Osteoblast (primary cell): ENCODE measurements at regions not wholly inside any gene's neighbourhood (a gene's known extent, or its start where the extent isn't known, plus 50 kb on each side); places are given as distances from the start of the nearest gene placed in this dataset.

Experiments
- DNase-seq: peaks from one replicate; pipeline ENCODE4 v3.0.0; 2011; ENCODE audit warnings: low spot score, mixed read lengths; ENCODE audit not compliant: insufficient read length; ENCODE audit errors: missing footprints
- H2AFZ ChIP-seq: 2 replicates; pipeline ENCODE4 v1.6.0; 2011; ENCODE audit warnings: mild to moderate bottlenecking, low read length
- H3K27ac ChIP-seq: 2 replicates; pipeline ENCODE4 v1.5.1; 2011; ENCODE audit warnings: mild to moderate bottlenecking, low read depth, low read length, moderate library complexity
- H3K27me3 ChIP-seq: 2 replicates; pipeline ENCODE4 v1.6.0; 2012; ENCODE audit warnings: mild to moderate bottlenecking, control low read depth, inconsistent platforms, low read length, moderate library complexity; ENCODE audit not compliant: insufficient read depth
- H3K36me3 ChIP-seq: 2 replicates; pipeline ENCODE4 v1.5.1; 2011; ENCODE audit warnings: mild to moderate bottlenecking, low read length, control low read depth, moderate library complexity; ENCODE audit not compliant: insufficient read depth
- H3K4me1 ChIP-seq: 2 replicates; pipeline ENCODE4 v1.5.1; 2011; ENCODE audit warnings: mild to moderate bottlenecking, low read length, control low read depth, moderate library complexity; ENCODE audit not compliant: insufficient read depth
- H3K4me2 ChIP-seq: 2 replicates; pipeline ENCODE4 v1.6.0; 2011; ENCODE audit warnings: mild to moderate bottlenecking, low read length; ENCODE audit not compliant: insufficient read depth
- H3K4me3 ChIP-seq: fragments of 200-600 bp; sonication (generic); 3 replicates; pipeline ENCODE4 v1.5.1; 2012; ENCODE audit warnings: mild to moderate bottlenecking, low read length, inconsistent platforms; ENCODE audit not compliant: insufficient read depth
- H3K79me2 ChIP-seq: 2 replicates; pipeline ENCODE4 v1.6.0; 2012; ENCODE audit warnings: mild to moderate bottlenecking, low read length, control low read depth, inconsistent platforms; ENCODE audit not compliant: insufficient read depth
- H3K9me3 ChIP-seq: 2 replicates; pipeline ENCODE4 v1.5.1; 2011; ENCODE audit warnings: low read depth, low read length, control low read depth
- H4K20me1 ChIP-seq: 2 replicates; pipeline ENCODE4 v1.6.0; 2012; ENCODE audit warnings: mild to moderate bottlenecking, low read length, control low read depth; ENCODE audit not compliant: insufficient read depth
- CTCF ChIP-seq: IDR thresholded peaks from 2 replicates; pipeline ENCODE4 v1.5.1; 2011; ENCODE audit warnings: mild to moderate bottlenecking, low read depth, low read length, moderate library complexity; ENCODE audit errors: extremely low read depth

GRCh38 chr18:59767732-59768131 is 70.5 kb upstream of the CCBE1 start:
- no peaks in the 10 kb centered on the region for H3K79me2 ChIP-seq
- H3K27me3 ChIP-seq = no peaks in the 10 kb centered on the region
- no peak overlapping the region for H3K4me3 ChIP-seq
- peaks cover 16% of the 10 kb centered on the region for H3K4me1 ChIP-seq
- no peak overlapping the region for H3K4me2 ChIP-seq
- TF ChIP-seq CTCF = no peak
- no peak for DNase-seq
- H3K9me3 ChIP-seq = no peaks in the 10 kb centered on the region
- H3K36me3 ChIP-seq = no peaks in the 10 kb centered on the region
- no peak overlapping the region for H3K27ac ChIP-seq
- H4K20me1 ChIP-seq = no peaks in the 10 kb centered on the region
- H2AFZ ChIP-seq = no peak overlapping the region

- H3K4me1 ChIP-seq = peaks cover 21% of the 10 kb centered on the region
- no peaks in the 10 kb centered on the region for H3K79me2 ChIP-seq
- no peaks in the 10 kb centered on the region for H3K27me3 ChIP-seq
- H3K36me3 ChIP-seq = no peaks in the 10 kb centered on the region
- H3K4me3 ChIP-seq = no peak overlapping the region
- no peak overlapping the region for H2AFZ ChIP-seq
- no peaks in the 10 kb centered on the region for H3K9me3 ChIP-seq
- H4K20me1 ChIP-seq = no peaks in the 10 kb centered on the region
- no peak for DNase-seq
- no peak overlapping the region for H3K27ac ChIP-seq
- no peak for TF ChIP-seq CTCF
- no peak overlapping the region for H3K4me2 ChIP-seq
These were observed 68.1 kb upstream of the CCBE1 start for GRCh38 chr18:59765343-59765742.

GRCh38 chr18:59764281-59764680 is 67.1 kb upstream of the CCBE1 start:
- Histone ChIP-seq H2AFZ (no peak overlapping the region), H3K4me1 (peaks cover 20% of the 10 kb centered on the region), H3K36me3 (no peaks in the 10 kb centered on the region), H3K79me2 (no peaks in the 10 kb centered on the region), H3K27me3 (no peaks in the 10 kb centered on the region), H4K20me1 (no peaks in the 10 kb centered on the region), H3K9me3 (no peaks in the 10 kb centered on the region), H3K4me2 (no peak overlapping the region), H3K27ac (no peak overlapping the region), H3K4me3 (no peak overlapping the region)
- TF ChIP-seq CTCF = no peak
- no peak for DNase-seq

GRCh38 chr18:59763541-59764136 is 66.4 kb upstream of the CCBE1 start:
- TF ChIP-seq CTCF = no peak
- Histone ChIP-seq H3K4me3 (no peak overlapping the region), H3K27ac (no peak overlapping the region), H2AFZ (no peak overlapping the region), H3K79me2 (no peaks in the 10 kb centered on the region), H3K4me2 (no peak overlapping the region), H3K27me3 (no peaks in the 10 kb centered on the region), H3K9me3 (no peaks in the 10 kb centered on the region), H3K4me1 (peaks cover 14% of the 10 kb centered on the region), H4K20me1 (no peaks in the 10 kb centered on the region), H3K36me3 (no peaks in the 10 kb centered on the region)
- no peak for DNase-seq
